WTC11 (cell line): ENCODE measurements at regions not wholly inside any gene's neighbourhood (a gene's known extent, or its start where the extent isn't known, plus 50 kb on each side); places are given as distances from the start of the nearest gene placed in this dataset.
A peak's percentile ranks its signal among the peaks of the same experiment; 100 is the strongest.

Source experiments
- ATAC-seq: fragments of 200-7000 bp; cut with Tn5 transposase; 2 replicates; pipeline ENCODE4 v1.10.0; 2021; ENCODE audit warnings: mild to moderate bottlenecking, moderate library complexity
- CTCF ChIA-PET: fragments of 300-600 bp; sonication (Branson Sonifier 250); formaldehyde crosslinking; loops from one replicate; lab custom pipeline; 2021; ENCODE audit warnings: antibody characterized with exemption; lab: Charles Lee
- POLR2A ChIA-PET: fragments of 350-600 bp; sonication (Branson Sonifier 250); formaldehyde crosslinking; loops from one replicate; lab custom pipeline; 2021; ENCODE audit warnings: antibody characterized with exemption; lab: Charles Lee
- DNase-seq: peaks from one replicate; pipeline ENCODE4 v3.0.0; 2021; ENCODE audit warnings: low spot score
- H3K27ac Mint-ChIP-seq: 2 replicates; pipeline ENCODE4 v1.8.0; 2021; ENCODE audit warnings: mixed read lengths
- H3K27me3 Mint-ChIP-seq: 2 replicates; pipeline ENCODE4 v1.8.0; 2021; ENCODE audit warnings: low read depth, mild to moderate bottlenecking, moderate library complexity, mixed read lengths
- H3K36me3 Mint-ChIP-seq: 2 replicates; pipeline ENCODE4 v1.8.0; 2021; ENCODE audit warnings: mixed read lengths
- H3K4me1 Mint-ChIP-seq: 2 replicates; pipeline ENCODE4 v1.8.0; 2022; ENCODE audit warnings: mixed read lengths
- H3K4me3 Mint-ChIP-seq: 2 replicates; pipeline ENCODE4 v1.8.0; 2021; ENCODE audit warnings: mild to moderate bottlenecking, moderate library complexity, mixed read lengths
- H3K9me3 Mint-ChIP-seq: 2 replicates; pipeline ENCODE4 v1.8.0; 2021; ENCODE audit warnings: mixed read lengths
- CREM ChIP-seq: sonication (generic); formaldehyde crosslinking; IDR thresholded peaks from 2 replicates; pipeline ENCODE4 v1.8.1; 2022; ENCODE audit warnings: mild to moderate bottlenecking, missing genetic modification reagents, moderate library complexity
- ELF4 ChIP-seq: sonication (generic); formaldehyde crosslinking; IDR thresholded peaks from 2 replicates; pipeline ENCODE4 v1.8.1; 2022; ENCODE audit warnings: low read depth, mild to moderate bottlenecking, moderate library complexity, missing genetic modification reagents
- IRF2 ChIP-seq: sonication (generic); formaldehyde crosslinking; IDR thresholded peaks from 2 replicates; pipeline ENCODE4 v1.8.0; 2022; ENCODE audit warnings: low read depth, missing genetic modification reagents, borderline replicate concordance
- SOX15 ChIP-seq: fragments of 250-450 bp; sonication (Bioruptor Pico); IDR thresholded peaks from 2 replicates; pipeline ENCODE4 v1.9.0; 2021; ENCODE audit warnings: mild to moderate bottlenecking
- TEAD4 ChIP-seq: sonication (generic); formaldehyde crosslinking; IDR thresholded peaks from 2 replicates; pipeline ENCODE4 v1.8.0; 2022; ENCODE audit warnings: mild to moderate bottlenecking, missing genetic modification reagents
- USF2 ChIP-seq: sonication (generic); formaldehyde crosslinking; IDR thresholded peaks from 2 replicates; pipeline ENCODE4 v1.8.1; 2023; ENCODE audit warnings: mild to moderate bottlenecking, missing genetic modification reagents, moderate library complexity
- ZNF219 ChIP-seq: sonication (generic); formaldehyde crosslinking; IDR thresholded peaks from 2 replicates; pipeline ENCODE4 v1.8.0; 2023; ENCODE audit warnings: missing genetic modification reagents, mild to moderate bottlenecking, borderline replicate concordance
- ZNF317 ChIP-seq: sonication (generic); formaldehyde crosslinking; IDR thresholded peaks from 2 replicates; pipeline ENCODE4 v1.8.1; 2023; ENCODE audit warnings: low read depth, mild to moderate bottlenecking, moderate library complexity, missing genetic modification reagents, borderline replicate concordance
- ZNF671 ChIP-seq: fragments of 250-450 bp; sonication (Bioruptor Pico); IDR thresholded peaks from 2 replicates; pipeline ENCODE4 v1.8.0; 2021; ENCODE audit warnings: mild to moderate bottlenecking
- TF ChIP-seq, protein P1 (sequence below): sonication (generic); formaldehyde crosslinking; IDR thresholded peaks from 2 replicates; pipeline ENCODE4 v1.8.1; 2023; ENCODE audit warnings: mild to moderate bottlenecking, missing genetic modification reagents, borderline replicate concordance
- TF ChIP-seq, protein P2 (sequence below): sonication (generic); formaldehyde crosslinking; IDR thresholded peaks from 2 replicates; pipeline ENCODE4 v1.8.0; 2022; ENCODE audit warnings: mild to moderate bottlenecking, missing genetic modification reagents
- TF ChIP-seq, protein P3 (sequence below): fragments of 250-450 bp; sonication (Bioruptor Pico); IDR thresholded peaks from 2 replicates; pipeline ENCODE4 v1.9.0; 2021; ENCODE audit warnings: mild to moderate bottlenecking, borderline replicate concordance
- TF ChIP-seq, protein P4 (sequence below): sonication (generic); formaldehyde crosslinking; IDR thresholded peaks from 2 replicates; pipeline ENCODE4 v1.8.0; 2022; ENCODE audit warnings: mild to moderate bottlenecking, missing genetic modification reagents
- TF ChIP-seq, protein P5 (sequence below): sonication (generic); formaldehyde crosslinking; conservative IDR thresholded peaks from 2 replicates; pipeline ENCODE4 v1.8.1; 2023; ENCODE audit warnings: mild to moderate bottlenecking, low read depth, missing genetic modification reagents, moderate library complexity

GRCh38 chr6:43939281-43940070 lies 169.5 kb downstream of the VEGFA start:
- TF ChIP-seq, protein P1, sequence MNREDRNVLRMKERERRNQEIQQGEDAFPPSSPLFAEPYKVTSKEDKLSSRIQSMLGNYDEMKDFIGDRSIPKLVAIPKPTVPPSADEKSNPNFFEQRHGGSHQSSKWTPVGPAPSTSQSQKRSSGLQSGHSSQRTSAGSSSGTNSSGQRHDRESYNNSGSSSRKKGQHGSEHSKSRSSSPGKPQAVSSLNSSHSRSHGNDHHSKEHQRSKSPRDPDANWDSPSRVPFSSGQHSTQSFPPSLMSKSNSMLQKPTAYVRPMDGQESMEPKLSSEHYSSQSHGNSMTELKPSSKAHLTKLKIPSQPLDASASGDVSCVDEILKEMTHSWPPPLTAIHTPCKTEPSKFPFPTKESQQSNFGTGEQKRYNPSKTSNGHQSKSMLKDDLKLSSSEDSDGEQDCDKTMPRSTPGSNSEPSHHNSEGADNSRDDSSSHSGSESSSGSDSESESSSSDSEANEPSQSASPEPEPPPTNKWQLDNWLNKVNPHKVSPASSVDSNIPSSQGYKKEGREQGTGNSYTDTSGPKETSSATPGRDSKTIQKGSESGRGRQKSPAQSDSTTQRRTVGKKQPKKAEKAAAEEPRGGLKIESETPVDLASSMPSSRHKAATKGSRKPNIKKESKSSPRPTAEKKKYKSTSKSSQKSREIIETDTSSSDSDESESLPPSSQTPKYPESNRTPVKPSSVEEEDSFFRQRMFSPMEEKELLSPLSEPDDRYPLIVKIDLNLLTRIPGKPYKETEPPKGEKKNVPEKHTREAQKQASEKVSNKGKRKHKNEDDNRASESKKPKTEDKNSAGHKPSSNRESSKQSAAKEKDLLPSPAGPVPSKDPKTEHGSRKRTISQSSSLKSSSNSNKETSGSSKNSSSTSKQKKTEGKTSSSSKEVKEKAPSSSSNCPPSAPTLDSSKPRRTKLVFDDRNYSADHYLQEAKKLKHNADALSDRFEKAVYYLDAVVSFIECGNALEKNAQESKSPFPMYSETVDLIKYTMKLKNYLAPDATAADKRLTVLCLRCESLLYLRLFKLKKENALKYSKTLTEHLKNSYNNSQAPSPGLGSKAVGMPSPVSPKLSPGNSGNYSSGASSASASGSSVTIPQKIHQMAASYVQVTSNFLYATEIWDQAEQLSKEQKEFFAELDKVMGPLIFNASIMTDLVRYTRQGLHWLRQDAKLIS: no peak
- no peak for TF ChIP-seq SOX15 (CRISPR knock-in tag)
- no peak for TF ChIP-seq USF2 (CRISPR knock-in tag)
- TF ChIP-seq CREM (CRISPR knock-in tag): no peak
- TF ChIP-seq, protein P2, sequence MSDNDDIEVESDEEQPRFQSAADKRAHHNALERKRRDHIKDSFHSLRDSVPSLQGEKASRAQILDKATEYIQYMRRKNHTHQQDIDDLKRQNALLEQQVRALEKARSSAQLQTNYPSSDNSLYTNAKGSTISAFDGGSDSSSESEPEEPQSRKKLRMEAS (CRISPR knock-in tag): no peak
- TF ChIP-seq, protein P3, sequence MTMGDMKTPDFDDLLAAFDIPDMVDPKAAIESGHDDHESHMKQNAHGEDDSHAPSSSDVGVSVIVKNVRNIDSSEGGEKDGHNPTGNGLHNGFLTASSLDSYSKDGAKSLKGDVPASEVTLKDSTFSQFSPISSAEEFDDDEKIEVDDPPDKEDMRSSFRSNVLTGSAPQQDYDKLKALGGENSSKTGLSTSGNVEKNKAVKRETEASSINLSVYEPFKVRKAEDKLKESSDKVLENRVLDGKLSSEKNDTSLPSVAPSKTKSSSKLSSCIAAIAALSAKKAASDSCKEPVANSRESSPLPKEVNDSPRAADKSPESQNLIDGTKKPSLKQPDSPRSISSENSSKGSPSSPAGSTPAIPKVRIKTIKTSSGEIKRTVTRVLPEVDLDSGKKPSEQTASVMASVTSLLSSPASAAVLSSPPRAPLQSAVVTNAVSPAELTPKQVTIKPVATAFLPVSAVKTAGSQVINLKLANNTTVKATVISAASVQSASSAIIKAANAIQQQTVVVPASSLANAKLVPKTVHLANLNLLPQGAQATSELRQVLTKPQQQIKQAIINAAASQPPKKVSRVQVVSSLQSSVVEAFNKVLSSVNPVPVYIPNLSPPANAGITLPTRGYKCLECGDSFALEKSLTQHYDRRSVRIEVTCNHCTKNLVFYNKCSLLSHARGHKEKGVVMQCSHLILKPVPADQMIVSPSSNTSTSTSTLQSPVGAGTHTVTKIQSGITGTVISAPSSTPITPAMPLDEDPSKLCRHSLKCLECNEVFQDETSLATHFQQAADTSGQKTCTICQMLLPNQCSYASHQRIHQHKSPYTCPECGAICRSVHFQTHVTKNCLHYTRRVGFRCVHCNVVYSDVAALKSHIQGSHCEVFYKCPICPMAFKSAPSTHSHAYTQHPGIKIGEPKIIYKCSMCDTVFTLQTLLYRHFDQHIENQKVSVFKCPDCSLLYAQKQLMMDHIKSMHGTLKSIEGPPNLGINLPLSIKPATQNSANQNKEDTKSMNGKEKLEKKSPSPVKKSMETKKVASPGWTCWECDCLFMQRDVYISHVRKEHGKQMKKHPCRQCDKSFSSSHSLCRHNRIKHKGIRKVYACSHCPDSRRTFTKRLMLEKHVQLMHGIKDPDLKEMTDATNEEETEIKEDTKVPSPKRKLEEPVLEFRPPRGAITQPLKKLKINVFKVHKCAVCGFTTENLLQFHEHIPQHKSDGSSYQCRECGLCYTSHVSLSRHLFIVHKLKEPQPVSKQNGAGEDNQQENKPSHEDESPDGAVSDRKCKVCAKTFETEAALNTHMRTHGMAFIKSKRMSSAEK: no peak
- no peak for TF ChIP-seq IRF2 (CRISPR knock-in tag)
- no peak for TF ChIP-seq ZNF671 (CRISPR knock-in tag)
- H3K9me3 Mint-ChIP-seq: peaks cover 3% of the 10 kb centered on the region; the same call in 1 of the 2 replicates
- no peak for DNase-seq

DNA sequence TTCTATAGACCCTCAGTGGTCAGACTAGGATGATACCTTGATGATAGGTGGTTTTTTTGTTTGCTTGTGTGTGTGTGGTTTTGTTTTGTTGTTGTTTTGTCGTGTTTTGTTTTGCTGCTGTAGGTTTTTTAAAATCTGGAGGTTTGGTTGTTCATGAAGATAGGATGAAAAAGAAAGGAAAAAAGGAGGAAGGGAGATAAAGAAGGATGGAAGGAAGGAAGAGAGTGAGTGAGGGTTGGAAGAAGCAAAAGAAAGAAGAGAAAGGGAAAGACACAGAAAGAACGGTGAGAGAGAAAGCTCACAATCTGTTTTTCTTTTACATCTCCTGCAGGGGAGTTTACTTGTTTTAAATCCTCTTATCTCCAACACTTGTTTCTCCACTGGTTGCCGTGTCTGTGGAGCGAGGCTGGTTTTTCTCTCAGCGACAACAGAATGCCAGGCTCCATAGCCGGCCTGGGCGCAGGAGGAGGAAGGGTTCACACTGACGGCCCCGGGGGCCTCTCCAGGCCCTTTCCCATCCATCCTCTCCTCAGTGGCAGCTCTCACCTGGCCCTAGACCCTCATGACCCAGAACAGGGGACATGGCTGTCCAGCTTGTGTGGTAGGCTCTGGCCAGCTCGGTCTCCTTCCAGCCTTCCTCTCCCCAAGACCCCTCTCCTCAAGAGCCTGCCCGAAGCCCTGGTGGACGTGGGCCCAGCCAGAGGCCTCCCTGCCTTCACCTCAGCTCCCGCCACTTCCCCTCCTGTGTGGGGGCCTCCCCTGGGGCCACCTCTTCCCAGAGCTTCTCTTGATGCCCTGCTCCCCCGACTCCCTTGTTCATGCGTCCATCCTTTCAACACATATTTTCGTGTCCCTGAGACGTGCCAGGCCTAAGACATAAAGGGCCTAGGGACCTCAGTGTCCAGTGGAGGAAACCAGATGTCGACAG lies 168.4 kb downstream of the VEGFA start:
- DNase-seq: no peak
- no peaks in the 10 kb centered on the region for H3K27me3 Mint-ChIP-seq
- ChIA-PET POLR2A (interaction anchor here (1.0 to 1.9 kb wide), 4 partner anchors 11 to 168 kb away, joined by 3 to 10 read pairs (median 5); partner anchors contain the start of gene VEGFA), CTCF (interaction anchor here (1.5 to 4.9 kb wide), 2 partner anchors 12 to 15 kb away, joined by 8 to 23 read pairs; no protein-coding TSS in a partner anchor)
- peak overlapping the region; percentile 14; the same call in 1 of the 2 replicates for H3K27ac Mint-ChIP-seq
- TF ChIP-seq, protein P4, sequence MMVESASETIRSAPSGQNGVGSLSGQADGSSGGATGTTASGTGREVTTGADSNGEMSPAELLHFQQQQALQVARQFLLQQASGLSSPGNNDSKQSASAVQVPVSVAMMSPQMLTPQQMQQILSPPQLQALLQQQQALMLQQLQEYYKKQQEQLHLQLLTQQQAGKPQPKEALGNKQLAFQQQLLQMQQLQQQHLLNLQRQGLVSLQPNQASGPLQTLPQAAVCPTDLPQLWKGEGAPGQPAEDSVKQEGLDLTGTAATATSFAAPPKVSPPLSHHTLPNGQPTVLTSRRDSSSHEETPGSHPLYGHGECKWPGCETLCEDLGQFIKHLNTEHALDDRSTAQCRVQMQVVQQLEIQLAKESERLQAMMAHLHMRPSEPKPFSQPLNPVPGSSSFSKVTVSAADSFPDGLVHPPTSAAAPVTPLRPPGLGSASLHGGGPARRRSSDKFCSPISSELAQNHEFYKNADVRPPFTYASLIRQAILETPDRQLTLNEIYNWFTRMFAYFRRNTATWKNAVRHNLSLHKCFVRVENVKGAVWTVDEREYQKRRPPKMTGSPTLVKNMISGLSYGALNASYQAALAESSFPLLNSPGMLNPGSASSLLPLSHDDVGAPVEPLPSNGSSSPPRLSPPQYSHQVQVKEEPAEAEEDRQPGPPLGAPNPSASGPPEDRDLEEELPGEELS (CRISPR knock-in tag): no peak
- TF ChIP-seq, protein P5, sequence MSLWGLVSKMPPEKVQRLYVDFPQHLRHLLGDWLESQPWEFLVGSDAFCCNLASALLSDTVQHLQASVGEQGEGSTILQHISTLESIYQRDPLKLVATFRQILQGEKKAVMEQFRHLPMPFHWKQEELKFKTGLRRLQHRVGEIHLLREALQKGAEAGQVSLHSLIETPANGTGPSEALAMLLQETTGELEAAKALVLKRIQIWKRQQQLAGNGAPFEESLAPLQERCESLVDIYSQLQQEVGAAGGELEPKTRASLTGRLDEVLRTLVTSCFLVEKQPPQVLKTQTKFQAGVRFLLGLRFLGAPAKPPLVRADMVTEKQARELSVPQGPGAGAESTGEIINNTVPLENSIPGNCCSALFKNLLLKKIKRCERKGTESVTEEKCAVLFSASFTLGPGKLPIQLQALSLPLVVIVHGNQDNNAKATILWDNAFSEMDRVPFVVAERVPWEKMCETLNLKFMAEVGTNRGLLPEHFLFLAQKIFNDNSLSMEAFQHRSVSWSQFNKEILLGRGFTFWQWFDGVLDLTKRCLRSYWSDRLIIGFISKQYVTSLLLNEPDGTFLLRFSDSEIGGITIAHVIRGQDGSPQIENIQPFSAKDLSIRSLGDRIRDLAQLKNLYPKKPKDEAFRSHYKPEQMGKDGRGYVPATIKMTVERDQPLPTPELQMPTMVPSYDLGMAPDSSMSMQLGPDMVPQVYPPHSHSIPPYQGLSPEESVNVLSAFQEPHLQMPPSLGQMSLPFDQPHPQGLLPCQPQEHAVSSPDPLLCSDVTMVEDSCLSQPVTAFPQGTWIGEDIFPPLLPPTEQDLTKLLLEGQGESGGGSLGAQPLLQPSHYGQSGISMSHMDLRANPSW: no peak
- no peak for TF ChIP-seq ZNF219
- TF ChIP-seq ZNF317: no peak
- no peak for TF ChIP-seq TEAD4 (CRISPR knock-in tag)
- no peak for TF ChIP-seq ELF4 (CRISPR knock-in tag)
- H3K4me3 Mint-ChIP-seq: no peak overlapping the region
- H3K36me3 Mint-ChIP-seq: no peaks in the 10 kb centered on the region
- ATAC-seq: no peak
- H3K4me1 Mint-ChIP-seq: peaks cover 10% of the 10 kb centered on the region
- no peaks in the 10 kb centered on the region for H3K9me3 Mint-ChIP-seq

More at GRCh38 chr6:43939281-43940070, 169.5 kb downstream of the VEGFA start:
- ChIA-PET POLR2A (no interaction called here), CTCF (interaction anchor here (0.8 to 4.9 kb wide), 2 partner anchors 11 to 165 kb away, joined by 3 to 23 read pairs; no protein-coding TSS in a partner anchor)
- Mint-ChIP-seq H3K4me1 (peaks cover 6% of the 10 kb centered on the region), H3K4me3 (no peak overlapping the region), H3K27me3 (no peaks in the 10 kb centered on the region), H3K36me3 (no peaks in the 10 kb centered on the region; the same call in 1 of the 2 replicates), H3K27ac (no peak overlapping the region)
- no peak for ATAC-seq
